Retinal pigment epithelial cell (primary cell): ENCODE measurements at regions not wholly inside any gene's neighbourhood (a gene's known extent, or its start where the extent isn't known, plus 50 kb on each side); places are given as distances from the start of the nearest gene placed in this dataset.
A peak's percentile ranks its signal among the peaks of the same experiment; 100 is the strongest.

Experiments
- DNase-seq: peaks from one replicate; pipeline ENCODE4 v3.0.0-alpha.2; 2010; ENCODE audit warnings: low read depth
- H3K4me3 ChIP-seq: 2 replicates; pipeline ENCODE4 v1.5.1; 2011; ENCODE audit warnings: mild to moderate bottlenecking, low read length, control low read depth, moderate library complexity
- TF ChIP-seq, protein P1 (sequence below): conservative IDR thresholded peaks from 2 replicates; pipeline ENCODE4 v1.5.1; 2011; ENCODE audit warnings: low read depth, low read length, control low read depth, inconsistent platforms

DNA sequence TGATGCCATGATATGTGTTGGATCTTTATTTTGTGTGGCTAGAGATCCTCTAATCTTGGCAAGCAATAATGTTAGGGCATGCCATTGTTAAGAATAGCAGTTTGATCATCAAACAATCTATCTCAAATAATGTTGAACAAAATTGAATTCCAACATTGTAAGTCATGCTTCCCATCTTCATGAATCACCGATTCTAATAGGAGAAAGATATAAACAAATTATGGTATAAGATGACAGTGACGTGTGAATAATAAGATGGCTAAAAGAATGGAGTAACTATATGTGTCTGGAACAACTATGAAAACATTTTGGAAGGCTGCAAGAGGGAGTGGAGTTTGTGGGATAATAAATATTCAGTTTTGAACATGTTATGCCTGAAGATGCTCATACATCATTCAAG lies 208.4 kb downstream of the DTHD1 start:
- TF ChIP-seq, protein P1, sequence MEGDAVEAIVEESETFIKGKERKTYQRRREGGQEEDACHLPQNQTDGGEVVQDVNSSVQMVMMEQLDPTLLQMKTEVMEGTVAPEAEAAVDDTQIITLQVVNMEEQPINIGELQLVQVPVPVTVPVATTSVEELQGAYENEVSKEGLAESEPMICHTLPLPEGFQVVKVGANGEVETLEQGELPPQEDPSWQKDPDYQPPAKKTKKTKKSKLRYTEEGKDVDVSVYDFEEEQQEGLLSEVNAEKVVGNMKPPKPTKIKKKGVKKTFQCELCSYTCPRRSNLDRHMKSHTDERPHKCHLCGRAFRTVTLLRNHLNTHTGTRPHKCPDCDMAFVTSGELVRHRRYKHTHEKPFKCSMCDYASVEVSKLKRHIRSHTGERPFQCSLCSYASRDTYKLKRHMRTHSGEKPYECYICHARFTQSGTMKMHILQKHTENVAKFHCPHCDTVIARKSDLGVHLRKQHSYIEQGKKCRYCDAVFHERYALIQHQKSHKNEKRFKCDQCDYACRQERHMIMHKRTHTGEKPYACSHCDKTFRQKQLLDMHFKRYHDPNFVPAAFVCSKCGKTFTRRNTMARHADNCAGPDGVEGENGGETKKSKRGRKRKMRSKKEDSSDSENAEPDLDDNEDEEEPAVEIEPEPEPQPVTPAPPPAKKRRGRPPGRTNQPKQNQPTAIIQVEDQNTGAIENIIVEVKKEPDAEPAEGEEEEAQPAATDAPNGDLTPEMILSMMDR: no peak
- H3K4me3 ChIP-seq: no peak overlapping the region
- no peak for DNase-seq

GRCh38 chr4:36492041-36492440 lies 210.6 kb downstream of the DTHD1 start:
- no peak for DNase-seq
- TF ChIP-seq, protein P1: no peak

GRCh38 chr4:36492590-36492989 lies 211.2 kb downstream of the DTHD1 start:
- H3K4me3 ChIP-seq: no peak overlapping the region
- TF ChIP-seq, protein P1: no peak
- DNase-seq: no peak

More at GRCh38 chr4:36492041-36492440, 210.6 kb downstream of the DTHD1 start:
- H3K4me3 ChIP-seq: no peak overlapping the region

DNA sequence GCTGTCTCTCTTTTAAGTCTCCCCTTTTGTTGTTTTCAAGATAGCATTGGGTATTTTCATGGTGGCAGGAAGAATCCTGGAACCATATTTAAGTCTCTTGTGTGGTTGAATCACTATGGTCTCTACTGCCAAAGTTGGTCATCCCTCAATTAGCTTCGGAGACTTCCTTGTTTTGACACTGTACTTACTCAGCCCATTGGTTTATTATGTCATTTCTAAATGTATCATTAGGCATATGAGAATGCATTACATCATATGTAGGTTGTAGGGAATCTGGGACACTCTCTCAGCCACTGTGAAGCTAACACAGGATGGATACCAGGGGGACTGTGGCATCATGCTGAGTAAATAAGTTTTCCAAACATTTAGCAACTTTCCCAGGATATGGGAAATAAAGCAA lies 211.8 kb downstream of the DTHD1 start:
- no peak for DNase-seq
- TF ChIP-seq, protein P1: no peak
- H3K4me3 ChIP-seq: no peak overlapping the region

- DNase-seq: no peak
- no peak overlapping the region for H3K4me3 ChIP-seq
- TF ChIP-seq, protein P1: no peak
Observed at GRCh38 chr4:36494016-36494415, 212.6 kb downstream of the DTHD1 start.

GRCh38 chr4:36494747-36495146 lies 213.3 kb downstream of the DTHD1 start:
- TF ChIP-seq, protein P1: no peak
- H3K4me3 ChIP-seq: no peak overlapping the region
- no peak for DNase-seq

- TF ChIP-seq, protein P1: no peak
- peak; percentile 14 for DNase-seq
- H3K4me3 ChIP-seq: no peak overlapping the region
Observed at GRCh38 chr4:36502350-36502749, 220.9 kb downstream of the DTHD1 start.
